Forelimb muscle (tissue), 1 donor: ENCODE measurements at regions not wholly inside any gene's neighbourhood (a gene's known extent, or its start where the extent isn't known, plus 50 kb on each side); places are given as distances from the start of the nearest gene placed in this dataset.

Source experiments
- DNase-seq: peaks from one replicate; pipeline ENCODE4 v3.0.0-alpha.2; 2013; ENCODE audit warnings: low read depth

- peak; percentile 41 for DNase-seq
Measured at GRCh38 chr4:24108567-24108966, 218.7 kb upstream of the PPARGC1A start.

GRCh38 chr4:24105327-24106038 lies 215.6 kb upstream of the PPARGC1A start:
- DNase-seq = peak; percentile 73

GRCh38 chr4:24104158-24104565 lies 214.3 kb upstream of the PPARGC1A start:
- DNase-seq = no peak

GRCh38 chr4:24103434-24104157 lies 213.7 kb upstream of the PPARGC1A start:
- no peak for DNase-seq

GRCh38 chr4:24102621-24103020 lies 212.8 kb upstream of the PPARGC1A start:
- no peak for DNase-seq

- no peak for DNase-seq
Measured at GRCh38 chr4:24096603-24097002, 206.8 kb upstream of the PPARGC1A start.

GRCh38 chr4:24094726-24095125 lies 204.9 kb upstream of the PPARGC1A start:
- DNase-seq = no peak

- DNase-seq = no peak
Measured at GRCh38 chr4:24093446-24093845, 203.6 kb upstream of the PPARGC1A start.

GRCh38 chr4:24091639-24092233 lies 201.9 kb upstream of the PPARGC1A start:
- no peak for DNase-seq

- no peak for DNase-seq
Measured at GRCh38 chr4:24089851-24090534, 200.1 kb upstream of the PPARGC1A start.

- DNase-seq = no peak
Measured at GRCh38 chr4:24080871-24081270, 191.0 kb upstream of the PPARGC1A start.

- DNase-seq = no peak
Measured at GRCh38 chr4:24078347-24078962, 188.6 kb upstream of the PPARGC1A start.

GRCh38 chr4:24076811-24077210 lies 187.0 kb upstream of the PPARGC1A start:
- DNase-seq = no peak

GRCh38 chr4:24073948-24074347 lies 184.1 kb upstream of the PPARGC1A start:
- DNase-seq = no peak

- no peak for DNase-seq
Measured at GRCh38 chr4:24071612-24072372, 181.9 kb upstream of the PPARGC1A start.

GRCh38 chr4:24070117-24070516 lies 180.3 kb upstream of the PPARGC1A start:
- no peak for DNase-seq

GRCh38 chr4:24067367-24068193 lies 177.7 kb upstream of the PPARGC1A start:
- DNase-seq = no peak

GRCh38 chr4:24065974-24066373 lies 176.1 kb upstream of the PPARGC1A start:
- no peak for DNase-seq

- DNase-seq = no peak
Measured at GRCh38 chr4:24063731-24064130, 173.9 kb upstream of the PPARGC1A start.

GRCh38 chr4:24060932-24061331 lies 171.1 kb upstream of the PPARGC1A start:
- DNase-seq = no peak
